ENCODE measurements at regions not wholly inside any gene's neighbourhood (a gene's known extent, or its start where the extent isn't known, plus 50 kb on each side); places are given as distances from the start of the nearest gene placed in this dataset.

DNA sequence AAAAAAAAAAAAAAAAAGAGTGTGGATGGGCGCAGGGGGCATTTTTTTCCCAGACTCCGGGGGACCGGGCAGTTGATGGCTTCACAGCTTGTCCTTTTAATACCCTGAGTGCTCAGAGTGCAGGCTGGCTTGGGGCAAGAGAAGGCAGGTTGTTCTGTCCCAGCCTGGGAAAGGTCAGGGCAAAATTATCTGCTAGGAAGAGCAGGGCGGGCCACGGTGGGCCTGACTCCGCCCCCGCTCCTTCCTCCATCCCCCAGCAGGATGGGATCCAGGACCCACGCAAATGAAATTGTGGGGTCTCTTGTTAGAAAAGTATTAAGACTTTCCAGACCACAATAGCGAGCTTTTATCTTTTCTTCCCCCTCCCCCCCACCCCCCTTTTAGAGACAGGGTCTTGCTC is 70.7 kb downstream of the PTPRS start:
- H3K4me2 ChIP-seq (replicated peaks; ENCODE audit: low read depth, low read length, poor library complexity, severe bottlenecking): no peak overlapping the region
- no peaks in the 10 kb centered on the region for H3K36me3 ChIP-seq (replicated peaks in 1 of 2; ENCODE audit: control extremely low read depth in 1 of 2, control insufficient read depth in 1 of 2, extremely low read depth in 1 of 2, insufficient read depth in 2 of 2, low read length in 1 of 2)
- POLR2A ChIA-PET: interaction anchor here (0.6 kb wide), 1 partner anchor 23 kb away, joined by 3 read pairs; no protein-coding TSS in a partner anchor
- no peak overlapping the region for H2AFZ ChIP-seq (ENCODE audit: insufficient read depth, low read depth, low read length, poor library complexity, severe bottlenecking)
- no peaks in the 10 kb centered on the region for H3K4me1 ChIP-seq (ENCODE audit: control insufficient read depth in 2 of 2, insufficient read depth in 2 of 2, low read length in 2 of 2)
- peaks cover 0 to 2% (median 0%) of the 10 kb centered on the region in 3 donors for H3K9me3 ChIP-seq (ENCODE audit: control extremely low read depth in 1 of 3, control insufficient read depth in 2 of 3, insufficient read depth in 1 of 3, low read length in 2 of 3)
- Mint-ChIP-seq H3K4me3 (no peak overlapping the region), H3K4me1 (no peaks in the 10 kb centered on the region), H3K27ac (no peak overlapping the region), H3K27me3 (no peaks in the 10 kb centered on the region), H3K9me3 (ENCODE audit: insufficient read depth) (no peaks in the 10 kb centered on the region)
- H3K4me3 ChIP-seq (ENCODE audit: control extremely low read depth in 1 of 5, extremely low read depth in 1 of 5, insufficient read depth in 1 of 5, low read depth in 2 of 5, low read length in 4 of 5): no peak overlapping the region
- H3K9ac ChIP-seq (ENCODE audit: low read length): no peak overlapping the region
- intact Hi-C loops (cut with micrococcal nuclease): no loop called here
- no peak for DNase-seq
- CTCF ChIA-PET: no interaction called here
- TF ChIP-seq, protein P1, sequence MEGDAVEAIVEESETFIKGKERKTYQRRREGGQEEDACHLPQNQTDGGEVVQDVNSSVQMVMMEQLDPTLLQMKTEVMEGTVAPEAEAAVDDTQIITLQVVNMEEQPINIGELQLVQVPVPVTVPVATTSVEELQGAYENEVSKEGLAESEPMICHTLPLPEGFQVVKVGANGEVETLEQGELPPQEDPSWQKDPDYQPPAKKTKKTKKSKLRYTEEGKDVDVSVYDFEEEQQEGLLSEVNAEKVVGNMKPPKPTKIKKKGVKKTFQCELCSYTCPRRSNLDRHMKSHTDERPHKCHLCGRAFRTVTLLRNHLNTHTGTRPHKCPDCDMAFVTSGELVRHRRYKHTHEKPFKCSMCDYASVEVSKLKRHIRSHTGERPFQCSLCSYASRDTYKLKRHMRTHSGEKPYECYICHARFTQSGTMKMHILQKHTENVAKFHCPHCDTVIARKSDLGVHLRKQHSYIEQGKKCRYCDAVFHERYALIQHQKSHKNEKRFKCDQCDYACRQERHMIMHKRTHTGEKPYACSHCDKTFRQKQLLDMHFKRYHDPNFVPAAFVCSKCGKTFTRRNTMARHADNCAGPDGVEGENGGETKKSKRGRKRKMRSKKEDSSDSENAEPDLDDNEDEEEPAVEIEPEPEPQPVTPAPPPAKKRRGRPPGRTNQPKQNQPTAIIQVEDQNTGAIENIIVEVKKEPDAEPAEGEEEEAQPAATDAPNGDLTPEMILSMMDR (IDR thresholded peaks at IDR 0.05): no peak
- no peak for TF ChIP-seq EZH2 (IDR thresholded peaks at IDR 0.05; ENCODE audit: borderline replicate concordance, insufficient read depth, low read depth, low read length, poor library complexity, severe bottlenecking)
- H3K27me3 ChIP-seq (replicated peaks in 1 of 4; ENCODE audit: control extremely low read depth in 1 of 4, control insufficient read depth in 3 of 4, insufficient read depth in 4 of 4, low read length in 3 of 4): no peaks in the 10 kb centered on the region
- no peak for ATAC-seq (ENCODE audit: low read depth)
- no peaks in the 10 kb centered on the region for H4K20me1 ChIP-seq (ENCODE audit: control insufficient read depth, insufficient read depth, low read length, poor library complexity, severe bottlenecking)
- H3K27ac ChIP-seq (ENCODE audit: low read length in 2 of 2): no peak overlapping the region
- H3K79me2 ChIP-seq (ENCODE audit: control insufficient read depth, insufficient read depth, low read length): no peaks in the 10 kb centered on the region
- WGBS (ENCODE audit: insufficient coverage): 100% methylated on average over 1 of the region's 9 CpGs

GRCh38 chr19:5269279-5269678 is 71.3 kb downstream of the PTPRS start:
- WGBS (ENCODE audit: insufficient coverage): 96% methylated on average over 17 of the region's 17 CpGs
- no peaks in the 10 kb centered on the region for H3K9me3 Mint-ChIP-seq (ENCODE audit: insufficient read depth)
- POLR2A ChIA-PET: no interaction called here

More at GRCh38 chr19:5269279-5269678, 71.3 kb downstream of the PTPRS start:
- no peak overlapping the region for H3K4me3 Mint-ChIP-seq
- H3K9ac ChIP-seq (ENCODE audit: low read length): no peak overlapping the region
- ATAC-seq (ENCODE audit: low read depth) (no peak), DNase-seq (no peak)
- H3K9me3 ChIP-seq (ENCODE audit: control extremely low read depth in 1 of 3, control insufficient read depth in 2 of 3, insufficient read depth in 1 of 3, low read length in 2 of 3): peaks cover 0 to 2% (median 0%) of the 10 kb centered on the region in 3 donors
- H3K4me2 ChIP-seq (replicated peaks; ENCODE audit: low read depth, low read length, poor library complexity, severe bottlenecking): no peak overlapping the region
- H3K27ac ChIP-seq (ENCODE audit: low read length in 2 of 2): no peak overlapping the region
- no peak for TF ChIP-seq EZH2 (IDR thresholded peaks at IDR 0.05; ENCODE audit: borderline replicate concordance, insufficient read depth, low read depth, low read length, poor library complexity, severe bottlenecking)
- TF ChIP-seq, protein P1 (IDR thresholded peaks at IDR 0.05): no peak
- H3K4me1 ChIP-seq (ENCODE audit: control insufficient read depth in 2 of 2, insufficient read depth in 2 of 2, low read length in 2 of 2): no peaks in the 10 kb centered on the region
- no peaks in the 10 kb centered on the region for H3K27me3 ChIP-seq (replicated peaks in 1 of 4; ENCODE audit: control extremely low read depth in 1 of 4, control insufficient read depth in 3 of 4, insufficient read depth in 4 of 4, low read length in 3 of 4)
- no peaks in the 10 kb centered on the region for H3K79me2 ChIP-seq (ENCODE audit: control insufficient read depth, insufficient read depth, low read length)
- H4K20me1 ChIP-seq (ENCODE audit: control insufficient read depth, insufficient read depth, low read length, poor library complexity, severe bottlenecking): no peaks in the 10 kb centered on the region
- H2AFZ ChIP-seq (ENCODE audit: insufficient read depth, low read depth, low read length, poor library complexity, severe bottlenecking): no peak overlapping the region
- no peaks in the 10 kb centered on the region for H3K36me3 ChIP-seq (replicated peaks in 1 of 2; ENCODE audit: control extremely low read depth in 1 of 2, control insufficient read depth in 1 of 2, extremely low read depth in 1 of 2, insufficient read depth in 2 of 2, low read length in 1 of 2)
- CTCF ChIA-PET: no interaction called here
- intact Hi-C loops (cut with micrococcal nuclease): no loop called here
- H3K27ac Mint-ChIP-seq: no peak overlapping the region
- H3K4me1 Mint-ChIP-seq: no peaks in the 10 kb centered on the region
- H3K4me3 ChIP-seq (ENCODE audit: control extremely low read depth in 1 of 5, extremely low read depth in 1 of 5, insufficient read depth in 1 of 5, low read depth in 2 of 5, low read length in 4 of 5): no peak overlapping the region
- no peaks in the 10 kb centered on the region for H3K27me3 Mint-ChIP-seq
